Neural cell (in vitro differentiated cells): ENCODE measurements at regions not wholly inside any gene's neighbourhood (a gene's known extent, or its start where the extent isn't known, plus 50 kb on each side); places are given as distances from the start of the nearest gene placed in this dataset.

Experiments used
- EZH2 ChIP-seq: fragments of 200-600, 300-800 bp; shearing (Covaris generic), sonication (generic); IDR thresholded peaks from 2 replicates; pipeline ENCODE4 v1.6.1; 2014; ENCODE audit warnings: antibody characterized with exemption, low read length, borderline replicate concordance, mild to moderate bottlenecking; ENCODE audit not compliant: insufficient read depth, poor library complexity, severe bottlenecking
- RAD21 ChIP-seq: fragments of 450-650 bp; conservative IDR thresholded peaks from 2 replicates; pipeline ENCODE4 v1.6.1; 2014; ENCODE audit warnings: antibody characterized with exemption, mild to moderate bottlenecking, moderate library complexity
- TF ChIP-seq, protein P1 (sequence below): fragments of 450-650 bp; IDR thresholded peaks from 2 replicates; pipeline ENCODE4 v1.5.1; 2014; ENCODE audit warnings: antibody characterized with exemption, mild to moderate bottlenecking, moderate library complexity; ENCODE audit not compliant: poor library complexity, severe bottlenecking

DNA sequence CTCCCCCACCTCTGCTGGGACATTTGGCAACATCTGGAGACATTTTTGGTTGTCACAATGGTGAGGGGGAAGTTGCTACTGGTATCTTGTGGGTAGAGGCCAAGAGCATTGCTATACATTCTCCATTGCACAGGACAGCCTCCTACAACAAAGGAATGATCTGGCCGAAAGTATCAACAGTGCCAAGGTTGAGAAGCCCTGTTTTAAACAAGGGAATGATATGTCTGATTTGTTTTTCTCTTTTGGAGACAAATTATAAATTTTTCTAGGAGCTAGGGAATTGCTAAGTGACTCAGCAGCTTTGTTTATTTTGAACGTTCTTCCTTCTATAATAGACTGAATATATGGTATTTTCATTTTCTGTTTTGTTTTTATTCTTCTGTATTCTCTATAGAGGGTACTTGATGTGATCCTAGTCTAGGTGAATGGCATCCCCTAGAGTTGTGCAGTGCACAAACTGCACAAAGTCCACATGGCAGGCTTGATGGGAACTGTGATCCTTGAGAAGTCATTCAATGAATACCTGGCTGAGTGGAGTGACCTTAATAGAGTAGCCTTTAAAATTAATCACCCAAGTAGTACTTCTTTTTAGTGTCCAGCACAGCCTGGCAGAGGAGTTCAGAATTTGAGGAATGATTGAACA is 288.6 kb upstream of the USP24 start:
- TF ChIP-seq EZH2 (no peak), RAD21 (no peak)
- TF ChIP-seq, protein P1, sequence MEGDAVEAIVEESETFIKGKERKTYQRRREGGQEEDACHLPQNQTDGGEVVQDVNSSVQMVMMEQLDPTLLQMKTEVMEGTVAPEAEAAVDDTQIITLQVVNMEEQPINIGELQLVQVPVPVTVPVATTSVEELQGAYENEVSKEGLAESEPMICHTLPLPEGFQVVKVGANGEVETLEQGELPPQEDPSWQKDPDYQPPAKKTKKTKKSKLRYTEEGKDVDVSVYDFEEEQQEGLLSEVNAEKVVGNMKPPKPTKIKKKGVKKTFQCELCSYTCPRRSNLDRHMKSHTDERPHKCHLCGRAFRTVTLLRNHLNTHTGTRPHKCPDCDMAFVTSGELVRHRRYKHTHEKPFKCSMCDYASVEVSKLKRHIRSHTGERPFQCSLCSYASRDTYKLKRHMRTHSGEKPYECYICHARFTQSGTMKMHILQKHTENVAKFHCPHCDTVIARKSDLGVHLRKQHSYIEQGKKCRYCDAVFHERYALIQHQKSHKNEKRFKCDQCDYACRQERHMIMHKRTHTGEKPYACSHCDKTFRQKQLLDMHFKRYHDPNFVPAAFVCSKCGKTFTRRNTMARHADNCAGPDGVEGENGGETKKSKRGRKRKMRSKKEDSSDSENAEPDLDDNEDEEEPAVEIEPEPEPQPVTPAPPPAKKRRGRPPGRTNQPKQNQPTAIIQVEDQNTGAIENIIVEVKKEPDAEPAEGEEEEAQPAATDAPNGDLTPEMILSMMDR, result no peak
